GM21390 (cell line): ENCODE measurements at regions not wholly inside any gene's neighbourhood (a gene's known extent, or its start where the extent isn't known, plus 50 kb on each side); places are given as distances from the start of the nearest gene placed in this dataset.

Source experiments
- ATAC-seq: cut with Tn5 transposase; IDR thresholded peaks from one replicate; pipeline ENCODE4 v1.9.1; 2021; ENCODE audit not compliant: unreplicated experiment

- no peak for ATAC-seq
Observed at GRCh38 chr20:6884114-6884513, 116.6 kb downstream of the BMP2 start.

- no peak for ATAC-seq
Observed at GRCh38 chr20:6886065-6886729, 118.7 kb downstream of the BMP2 start.

- no peak for ATAC-seq
Observed at GRCh38 chr20:6887966-6888365, 120.5 kb downstream of the BMP2 start.

- ATAC-seq: no peak
Observed at GRCh38 chr20:6888736-6889395, 121.4 kb downstream of the BMP2 start.

- no peak for ATAC-seq
Observed at GRCh38 chr20:6892724-6893123, 125.2 kb downstream of the BMP2 start.

- no peak for ATAC-seq
Observed at GRCh38 chr20:6898928-6899327, 131.4 kb downstream of the BMP2 start.

GRCh38 chr20:6906871-6907270 is 139.4 kb downstream of the BMP2 start:
- no peak for ATAC-seq

- no peak for ATAC-seq
Observed at GRCh38 chr20:6908673-6909072, 141.2 kb downstream of the BMP2 start.

GRCh38 chr20:6909608-6910007 is 142.1 kb downstream of the BMP2 start:
- no peak for ATAC-seq

GRCh38 chr20:6914986-6915385 is 147.5 kb downstream of the BMP2 start:
- ATAC-seq: no peak

GRCh38 chr20:6916938-6917337 is 149.5 kb downstream of the BMP2 start:
- ATAC-seq: no peak

- no peak for ATAC-seq
Observed at GRCh38 chr20:6919792-6920468, 152.4 kb downstream of the BMP2 start.

- ATAC-seq: no peak
Observed at GRCh38 chr20:6920991-6921613, 153.6 kb downstream of the BMP2 start.

GRCh38 chr20:6921717-6922386 is 154.4 kb downstream of the BMP2 start:
- ATAC-seq: no peak

GRCh38 chr20:6924681-6925080 is 157.2 kb downstream of the BMP2 start:
- ATAC-seq: no peak

GRCh38 chr20:6925744-6926278 is 158.3 kb downstream of the BMP2 start:
- no peak for ATAC-seq

- no peak for ATAC-seq
Observed at GRCh38 chr20:6940048-6940447, 172.6 kb downstream of the BMP2 start.

GRCh38 chr20:6940876-6941275 is 173.4 kb downstream of the BMP2 start:
- ATAC-seq: no peak

- no peak for ATAC-seq
Observed at GRCh38 chr20:6941571-6941970, 174.1 kb downstream of the BMP2 start.

GRCh38 chr20:6942266-6942665 is 174.8 kb downstream of the BMP2 start:
- ATAC-seq: no peak

- no peak for ATAC-seq
Observed at GRCh38 chr20:6944292-6944691, 176.8 kb downstream of the BMP2 start.
